B cell (primary cell): ENCODE measurements at regions not wholly inside any gene's neighbourhood (a gene's known extent, or its start where the extent isn't known, plus 50 kb on each side); places are given as distances from the start of the nearest gene placed in this dataset.

Experiments used
- ATAC-seq: fragments of 200-7000 bp; cut with Tn5 transposase; one replicate; pipeline ENCODE4 v1.10.0; 2021; ENCODE audit warnings: low read depth, mild to moderate bottlenecking, moderate number of reproducible peaks, moderate library complexity
- CTCF ChIA-PET: fragments of 350-600 bp; sonication (Branson Sonifier 250); formaldehyde crosslinking; loops from one replicate; lab custom pipeline; 2021; ENCODE audit warnings: antibody characterized with exemption, inconsistent platforms; lab: Charles Lee
- POLR2A ChIA-PET: fragments of 350-600 bp; sonication (Branson Sonifier 250); formaldehyde crosslinking; loops from one replicate; lab custom pipeline; 2021; ENCODE audit warnings: antibody characterized with exemption; lab: Charles Lee
- DNase-seq: peaks from one replicate; pipeline ENCODE4 v3.0.0; 2013
- H2AFZ ChIP-seq: 2 replicates; pipeline ENCODE4 v1.6.1; 2012; ENCODE audit warnings: mild to moderate bottlenecking, low read depth, low read length; ENCODE audit not compliant: insufficient read depth, poor library complexity, severe bottlenecking
- H3K27ac ChIP-seq, 2 donors: 1 replicate in 1 of 2; 2 replicates in 1 of 2; pipeline ENCODE4 v1.5.1; 2012 to 2013; ENCODE audit warnings: low read length in 2 of 2, mild to moderate bottlenecking in 2 of 2, moderate library complexity in 1 of 2
- H3K27me3 ChIP-seq, 4 experiments: fragments of 200-600 bp in 1 of 4; sonication (generic) in 1 of 4; replicated peaks in 1 of 4; 1 replicate in 2 of 4; 2 replicates in 2 of 4; pipeline versions ENCODE4 v1.6.1 to v1.7.0; 2013 to 2016; ENCODE audit warnings: low read length in 3 of 4, mild to moderate bottlenecking in 2 of 4, mixed read lengths in 1 of 4, moderate library complexity in 1 of 4; ENCODE audit not compliant: insufficient read depth in 4 of 4, control insufficient read depth in 3 of 4; ENCODE audit errors: control extremely low read depth in 1 of 4
- H3K36me3 ChIP-seq, 2 experiments: replicated peaks in 1 of 2; 1 replicate in 1 of 2; 2 replicates in 1 of 2; pipeline versions ENCODE4 v1.6.1 to v1.7.1; 2013; ENCODE audit warnings: low read length in 1 of 2; ENCODE audit not compliant: insufficient read depth in 2 of 2, control insufficient read depth in 1 of 2; ENCODE audit errors: control extremely low read depth in 1 of 2, extremely low read depth in 1 of 2
- H3K4me1 ChIP-seq, 2 donors: fragments of 200-600 bp in 1 of 2; sonication (generic) in 1 of 2; 1 replicate in 1 of 2; 2 replicates in 1 of 2; pipeline versions ENCODE4 v1.5.1 to v1.6.1; 2013 to 2017; ENCODE audit warnings: low read length in 2 of 2; ENCODE audit not compliant: control insufficient read depth in 2 of 2, insufficient read depth in 2 of 2
- H3K4me2 ChIP-seq: replicated peaks from 2 replicates; pipeline ENCODE3; 2012; ENCODE audit warnings: mild to moderate bottlenecking, low read depth, low read length; ENCODE audit not compliant: poor library complexity, severe bottlenecking
- H3K4me3 ChIP-seq, 5 experiments: fragments of 200-600 bp in 1 of 5; sonication (generic) in 1 of 5; 1 replicate in 3 of 5; 2 replicates in 2 of 5; pipeline versions ENCODE4 v1.5.1 to v1.7.0; 2011 to 2016; ENCODE audit warnings: low read length in 4 of 5, mild to moderate bottlenecking in 4 of 5, low read depth in 2 of 5, control low read depth in 1 of 5, moderate library complexity in 1 of 5; ENCODE audit not compliant: insufficient read depth in 1 of 5; ENCODE audit errors: control extremely low read depth in 1 of 5, extremely low read depth in 1 of 5
- H3K79me2 ChIP-seq: fragments of 200-600 bp; sonication (generic); one replicate; pipeline ENCODE4 v1.6.0; 2016; ENCODE audit warnings: low read length; ENCODE audit not compliant: control insufficient read depth, insufficient read depth
- H3K9ac ChIP-seq: fragments of 200-600 bp; sonication (generic); 2 replicates; pipeline ENCODE4 v1.6.1; 2017; ENCODE audit warnings: mild to moderate bottlenecking, low read length, moderate library complexity
- H3K9me3 ChIP-seq, 3 donors: one replicate each; pipeline versions ENCODE4 v1.6.1 to v1.7.1; 2013; ENCODE audit warnings: low read length in 2 of 3; ENCODE audit not compliant: control insufficient read depth in 2 of 3, insufficient read depth in 1 of 3; ENCODE audit errors: control extremely low read depth in 1 of 3
- H4K20me1 ChIP-seq: 2 replicates; pipeline ENCODE4 v1.6.0; 2012; ENCODE audit warnings: mild to moderate bottlenecking, low read length; ENCODE audit not compliant: insufficient read depth, control insufficient read depth, poor library complexity, severe bottlenecking
- H3K27ac Mint-ChIP-seq: one replicate; pipeline ENCODE4 v1.8.0; 2021; ENCODE audit warnings: mixed read lengths
- H3K27me3 Mint-ChIP-seq: one replicate; pipeline ENCODE4 v1.8.0; 2021; ENCODE audit warnings: mixed read lengths
- H3K4me1 Mint-ChIP-seq: one replicate; pipeline ENCODE4 v1.8.0; 2021; ENCODE audit warnings: mixed read lengths
- H3K4me3 Mint-ChIP-seq: one replicate; pipeline ENCODE4 v1.8.0; 2021; ENCODE audit warnings: mixed read lengths
- H3K9me3 Mint-ChIP-seq: one replicate; pipeline ENCODE4 v1.8.0; 2022; ENCODE audit warnings: mixed read lengths; ENCODE audit not compliant: insufficient read depth
- CTCF ChIP-seq: fragments of 200-600 bp; IDR thresholded peaks from one replicate; pipeline ENCODE4 v1.8.0; 2022; ENCODE audit warnings: antibody characterized with exemption, mild to moderate bottlenecking
- EZH2 ChIP-seq: IDR thresholded peaks from 2 replicates; pipeline ENCODE4 v1.6.1; 2012; ENCODE audit warnings: borderline replicate concordance, low read depth, mild to moderate bottlenecking, moderate library complexity, low read length; ENCODE audit not compliant: insufficient read depth, poor library complexity, severe bottlenecking
- WGBS: methylation state at CpG from one replicate; pipeline ENCODE4 v1.1.5; 2013; ENCODE audit warnings: missing lambda C conversion rate; ENCODE audit not compliant: insufficient coverage; 5-methylcytosine and 5-hydroxymethylcytosine counted together
- intact Hi-C: fragments of 100-400 bp; cut with micrococcal nuclease; formaldehyde crosslinking; loops from one replicate; pipeline ENCODE4 v1.10.0; 2022

GRCh38 chr13:72556945-72557344, 170.5 kb downstream of the MZT1 start:
- no CpG with 5 or more reads among the region's 1 CpG for WGBS
- Histone ChIP-seq H4K20me1 (no peaks in the 10 kb centered on the region), H3K27ac (no peak overlapping the region), H3K79me2 (no peaks in the 10 kb centered on the region), H2AFZ (no peak overlapping the region), H3K4me2 (no peak overlapping the region), H3K9ac (no peak overlapping the region), H3K4me3 (no peak overlapping the region), H3K27me3 (no peaks in the 10 kb centered on the region), H3K36me3 (no peaks in the 10 kb centered on the region), H3K9me3 (peaks cover 0 to 1% (median 0%) of the 10 kb centered on the region in 3 donors), H3K4me1 (no peaks in the 10 kb centered on the region)
- ChIA-PET CTCF (no interaction called here), POLR2A (no interaction called here)
- Mint-ChIP-seq H3K27me3 (no peaks in the 10 kb centered on the region), H3K27ac (no peak overlapping the region), H3K4me1 (no peaks in the 10 kb centered on the region), H3K4me3 (no peak overlapping the region), H3K9me3 (no peaks in the 10 kb centered on the region)
- ATAC-seq = no peak
- TF ChIP-seq EZH2 (no peak), CTCF (no peak)
- intact Hi-C loops = no loop called here
- DNase-seq = no peak

DNA sequence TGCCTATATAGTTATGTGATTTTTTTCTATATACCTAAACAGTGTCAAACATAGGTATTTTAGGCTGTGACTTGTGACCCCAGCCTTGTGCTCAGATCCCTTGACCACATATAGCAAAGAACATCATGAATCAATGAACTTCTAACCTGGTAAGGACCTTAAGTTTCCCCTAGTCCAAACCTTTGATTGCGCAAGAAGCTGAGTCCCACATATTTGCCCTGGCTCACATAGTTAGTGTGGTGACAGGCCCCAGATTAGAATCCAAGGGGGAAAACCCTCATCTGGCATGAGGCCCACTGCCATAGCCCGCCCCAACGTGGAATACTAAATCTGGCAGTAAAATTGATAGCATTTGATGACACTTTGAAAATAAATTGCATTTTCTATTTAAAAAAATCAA, 171.8 kb downstream of the MZT1 start:
- POLR2A ChIA-PET = no interaction called here
- intact Hi-C loops = no loop called here
- Histone ChIP-seq H2AFZ (no peak overlapping the region), H3K79me2 (no peaks in the 10 kb centered on the region), H3K27ac (no peak overlapping the region), H3K9me3 (peaks cover 0 to 1% (median 0%) of the 10 kb centered on the region in 3 donors), H3K4me1 (no peaks in the 10 kb centered on the region), H3K9ac (no peak overlapping the region), H3K4me2 (no peak overlapping the region), H3K27me3 (no peaks in the 10 kb centered on the region), H3K4me3 (no peak overlapping the region), H3K36me3 (no peaks in the 10 kb centered on the region), H4K20me1 (no peaks in the 10 kb centered on the region)
- TF ChIP-seq CTCF = no peak
- TF ChIP-seq EZH2 = no peak
- H3K4me3 Mint-ChIP-seq = no peak overlapping the region
- H3K9me3 Mint-ChIP-seq = no peaks in the 10 kb centered on the region
- ATAC-seq (no peak), DNase-seq (no peak)
- no peak overlapping the region for H3K27ac Mint-ChIP-seq
- CTCF ChIA-PET = no interaction called here
- H3K27me3 Mint-ChIP-seq = no peaks in the 10 kb centered on the region
- H3K4me1 Mint-ChIP-seq = no peaks in the 10 kb centered on the region
- WGBS = 100% methylated on average over 1 of the region's 3 CpGs
